Panc1 (cell line): ENCODE measurements at regions not wholly inside any gene's neighbourhood (a gene's known extent, or its start where the extent isn't known, plus 50 kb on each side); places are given as distances from the start of the nearest gene placed in this dataset.

Experiments
- ATAC-seq: fragments of 200-7000 bp; cut with Tn5 transposase; 2 replicates; pipeline ENCODE4 v1.9.1; 2020; ENCODE audit warnings: mild to moderate bottlenecking, moderate library complexity
- BruUV-seq: library from RNA; stranded (reverse); fragments of 400-500 nt; replicated peaks from 2 replicates; lab custom pipeline; 2021; lab: Mats Ljungman, UMichigan
- CTCF ChIA-PET: fragments of 300-600 bp; sonication (Branson Sonifier 250); formaldehyde crosslinking; loops from one replicate; lab custom pipeline; 2022; ENCODE audit warnings: antibody characterized with exemption; lab: Charles Lee
- POLR2A ChIA-PET: fragments of 300-600 bp; sonication (Branson Sonifier 250); formaldehyde crosslinking; loops from one replicate; lab custom pipeline; 2022; ENCODE audit warnings: antibody characterized with exemption; lab: Charles Lee
- DNase-seq: peaks from one replicate; pipeline ENCODE4 v3.0.0-alpha.2; 2010; ENCODE audit warnings: low read depth, low spot score
- H3K27ac ChIP-seq: 2 replicates; pipeline ENCODE4 v1.5.1; 2011; ENCODE audit warnings: mild to moderate bottlenecking, low read length, inconsistent platforms
- H3K27me3 ChIP-seq: fragments of 200-500 bp; sonication (Bioruptor generic); 2 replicates; pipeline ENCODE4 v1.6.0; 2014; ENCODE audit warnings: low read length, inconsistent platforms; ENCODE audit not compliant: control insufficient read depth, insufficient read depth
- H3K36me3 ChIP-seq: fragments of 200-500 bp; sonication (Bioruptor generic); 2 replicates; pipeline ENCODE4 v1.5.1; 2014; ENCODE audit warnings: inconsistent platforms, mild to moderate bottlenecking, low read length, moderate library complexity; ENCODE audit not compliant: control insufficient read depth, insufficient read depth
- H3K4me1 ChIP-seq: 2 replicates; pipeline ENCODE4 v1.5.1; 2011; ENCODE audit warnings: inconsistent platforms, mild to moderate bottlenecking, low read length, moderate library complexity; ENCODE audit not compliant: control insufficient read depth, insufficient read depth
- H3K4me3 ChIP-seq, 2 experiments: 2 replicates each; pipeline ENCODE4 v1.5.1; 2011 to 2012; ENCODE audit warnings: low read depth in 2 of 2, low read length in 2 of 2, mild to moderate bottlenecking in 2 of 2, inconsistent platforms in 1 of 2, moderate library complexity in 1 of 2
- H3K9me3 ChIP-seq: fragments of 200-500 bp; sonication (Bioruptor generic); 2 replicates; pipeline ENCODE4 v1.5.1; 2014; ENCODE audit warnings: low read depth, mild to moderate bottlenecking, inconsistent platforms, low read length, moderate library complexity; ENCODE audit not compliant: control insufficient read depth, insufficient read depth
- CTCF ChIP-seq: fragments of 450-650 bp; IDR thresholded peaks from 2 replicates; pipeline ENCODE4 v1.5.1; 2017; ENCODE audit warnings: mild to moderate bottlenecking
- POLR2AphosphoS5 ChIP-seq: IDR thresholded peaks from 2 replicates; pipeline ENCODE4 v1.6.1; 2012; ENCODE audit warnings: mild to moderate bottlenecking, low read depth, low read length, moderate library complexity
- REST ChIP-seq, 2 experiments: IDR thresholded peaks; 2 replicates each; pipeline ENCODE4 v1.6.1; 2011 to 2012; ENCODE audit warnings: low read depth in 2 of 2, control low read depth in 1 of 2, low read length in 1 of 2, mild to moderate bottlenecking in 1 of 2, moderate library complexity in 1 of 2; ENCODE audit not compliant: insufficient read depth in 1 of 2
- SIN3A ChIP-seq: IDR thresholded peaks from 2 replicates; pipeline ENCODE4 v1.6.1; 2012; ENCODE audit warnings: low read depth, mild to moderate bottlenecking, low read length, moderate library complexity, borderline replicate concordance; ENCODE audit not compliant: insufficient read depth
- TCF7L2 ChIP-seq: IDR thresholded peaks from 2 replicates; pipeline ENCODE4 v1.6.1; 2011; ENCODE audit warnings: mild to moderate bottlenecking, low read depth, low read length, inconsistent platforms
- in situ Hi-C: cut with HindIII; loops from 2 replicates; pipeline ENCODE4 v1.10.0; 2016; ENCODE audit warnings: low sequenced_read_pairs, low pct_unique_long_range_greater_than_20kb
- intact Hi-C: fragments of 100-400 bp; cut with micrococcal nuclease; formaldehyde crosslinking; loops from one replicate; pipeline ENCODE4 v1.10.0; 2022; ENCODE audit not compliant: unreplicated experiment

- Histone ChIP-seq H3K4me1 (no peaks in the 10 kb centered on the region), H3K9me3 (peaks cover 8% of the 10 kb centered on the region), H3K4me3 (no peak overlapping the region), H3K27ac (no peak overlapping the region), H3K27me3 (no peaks in the 10 kb centered on the region), H3K36me3 (no peaks in the 10 kb centered on the region)
- no TSS peak for BruUV-seq
- ATAC-seq (no peak), DNase-seq (no peak)
- POLR2A ChIA-PET: no interaction called here
- in situ Hi-C loops: no loop called here
- TF ChIP-seq TCF7L2 (no peak), CTCF (no peak), POLR2AphosphoS5 (no peak), SIN3A (no peak), REST (IDR thresholded peaks at IDR 0.05; ENCODE audit: insufficient read depth in 1 of 2, low read depth in 2 of 2, low read length in 1 of 2) (no peak)
- CTCF ChIA-PET: no interaction called here
- intact Hi-C loops: loop anchor here (2.0 kb wide), 1 partner anchor 37 kb away; no protein-coding TSS in a partner anchor
These were observed 865.7 kb upstream of the MGAT4C start for GRCh38 chr12:87121896-87122295.

GRCh38 chr12:87120440-87120839 lies 864.2 kb upstream of the MGAT4C start:
- TF ChIP-seq CTCF (no peak), TCF7L2 (no peak), SIN3A (no peak)
- POLR2A ChIA-PET: no interaction called here
- no TSS peak for BruUV-seq
- H3K4me1 ChIP-seq: no peaks in the 10 kb centered on the region
- DNase-seq (no peak), ATAC-seq (no peak)
- H3K4me3 ChIP-seq: no peak overlapping the region
- H3K27ac ChIP-seq: no peak overlapping the region; the same call in 1 of the 2 replicates
- intact Hi-C loops: loop anchor here (2.0 kb wide), 1 partner anchor 38 kb away; no protein-coding TSS in a partner anchor
- in situ Hi-C loops: no loop called here
- CTCF ChIA-PET: no interaction called here
- no peaks in the 10 kb centered on the region for H3K27me3 ChIP-seq
- peaks cover 8% of the 10 kb centered on the region for H3K9me3 ChIP-seq
- no peaks in the 10 kb centered on the region for H3K36me3 ChIP-seq
